LNCAP (cell line): ENCODE measurements at regions not wholly inside any gene's neighbourhood (a gene's known extent, or its start where the extent isn't known, plus 50 kb on each side); places are given as distances from the start of the nearest gene placed in this dataset.

Source experiments
- TF ChIP-seq, protein P1 (sequence below): fragments of 450-650 bp; IDR thresholded peaks from 2 replicates; pipeline ENCODE4 v1.5.1; 2017; ENCODE audit warnings: mild to moderate bottlenecking

DNA sequence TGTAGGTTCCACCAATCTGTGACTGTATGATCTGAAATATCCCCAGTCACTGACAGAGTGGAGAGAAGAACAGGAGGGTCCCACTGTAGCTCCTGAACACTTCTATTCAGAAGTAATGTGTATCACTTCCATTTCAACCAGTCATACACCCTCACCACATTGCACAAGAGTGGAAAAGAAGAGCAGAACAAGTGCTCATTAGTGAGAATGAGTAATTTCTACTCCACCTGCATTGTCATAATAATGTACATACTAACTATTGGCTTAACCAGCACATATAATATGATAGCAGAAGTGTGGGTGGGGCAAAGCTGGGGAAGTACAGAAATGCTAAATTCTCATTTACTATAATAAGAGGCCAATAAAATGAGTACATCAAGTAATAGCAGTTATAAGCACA, 342.7 kb downstream of the LMO7 start:
- TF ChIP-seq, protein P1, sequence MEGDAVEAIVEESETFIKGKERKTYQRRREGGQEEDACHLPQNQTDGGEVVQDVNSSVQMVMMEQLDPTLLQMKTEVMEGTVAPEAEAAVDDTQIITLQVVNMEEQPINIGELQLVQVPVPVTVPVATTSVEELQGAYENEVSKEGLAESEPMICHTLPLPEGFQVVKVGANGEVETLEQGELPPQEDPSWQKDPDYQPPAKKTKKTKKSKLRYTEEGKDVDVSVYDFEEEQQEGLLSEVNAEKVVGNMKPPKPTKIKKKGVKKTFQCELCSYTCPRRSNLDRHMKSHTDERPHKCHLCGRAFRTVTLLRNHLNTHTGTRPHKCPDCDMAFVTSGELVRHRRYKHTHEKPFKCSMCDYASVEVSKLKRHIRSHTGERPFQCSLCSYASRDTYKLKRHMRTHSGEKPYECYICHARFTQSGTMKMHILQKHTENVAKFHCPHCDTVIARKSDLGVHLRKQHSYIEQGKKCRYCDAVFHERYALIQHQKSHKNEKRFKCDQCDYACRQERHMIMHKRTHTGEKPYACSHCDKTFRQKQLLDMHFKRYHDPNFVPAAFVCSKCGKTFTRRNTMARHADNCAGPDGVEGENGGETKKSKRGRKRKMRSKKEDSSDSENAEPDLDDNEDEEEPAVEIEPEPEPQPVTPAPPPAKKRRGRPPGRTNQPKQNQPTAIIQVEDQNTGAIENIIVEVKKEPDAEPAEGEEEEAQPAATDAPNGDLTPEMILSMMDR: no peak

DNA sequence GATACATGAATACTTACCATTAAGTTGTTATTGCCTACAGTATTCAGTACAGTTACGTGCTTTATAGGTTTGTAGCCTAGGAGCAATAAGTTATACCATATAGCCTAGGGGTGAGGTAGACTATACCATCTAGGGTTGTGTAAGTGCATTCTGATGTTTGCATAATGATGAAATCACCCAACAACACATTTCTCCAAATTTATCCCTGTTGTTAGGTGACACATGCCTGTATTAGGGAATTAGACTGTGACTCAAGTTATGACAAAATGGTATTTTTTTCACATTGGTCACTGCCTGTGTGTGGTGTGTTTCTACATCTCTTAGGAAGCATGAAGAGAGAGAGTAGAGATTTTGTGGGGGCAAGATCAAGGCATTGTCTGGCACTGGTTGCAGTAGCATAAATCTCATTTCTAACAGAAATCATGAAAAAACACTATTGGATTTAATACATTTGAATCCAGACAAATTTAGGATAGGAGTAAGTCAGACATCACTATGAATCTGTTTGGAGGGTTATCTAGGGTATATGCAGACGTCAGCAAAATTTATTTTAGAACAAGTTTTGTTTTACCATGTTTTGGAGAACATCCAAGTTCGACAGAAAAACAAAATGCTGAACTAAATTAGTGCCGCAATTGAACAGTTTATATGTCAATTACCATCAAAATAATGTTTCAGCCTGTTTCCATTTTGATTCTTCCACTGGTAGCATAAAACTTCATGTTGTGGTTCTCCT, 332.1 kb downstream of the LMO7 start:
- TF ChIP-seq, protein P1: no peak

DNA sequence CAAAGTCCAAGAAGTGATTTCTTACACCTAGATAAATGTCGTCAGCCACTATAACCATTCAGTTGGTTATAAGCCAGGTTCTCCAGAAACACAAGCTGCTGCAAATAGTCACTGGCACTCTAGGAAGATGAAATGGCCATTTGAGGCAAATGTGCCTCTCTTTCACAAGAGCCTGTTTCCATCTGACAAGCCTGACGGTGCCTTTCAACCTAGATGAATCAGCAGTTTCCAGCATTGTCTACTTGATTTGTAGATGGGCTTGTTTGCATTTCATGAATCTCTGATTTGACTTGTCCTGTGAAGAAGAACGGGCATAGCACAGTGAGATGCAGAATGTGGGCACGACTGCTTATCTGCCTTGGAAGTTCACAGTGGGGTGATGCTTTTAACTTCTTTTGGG, 327.2 kb downstream of the LMO7 start:
- TF ChIP-seq, protein P1: no peak

DNA sequence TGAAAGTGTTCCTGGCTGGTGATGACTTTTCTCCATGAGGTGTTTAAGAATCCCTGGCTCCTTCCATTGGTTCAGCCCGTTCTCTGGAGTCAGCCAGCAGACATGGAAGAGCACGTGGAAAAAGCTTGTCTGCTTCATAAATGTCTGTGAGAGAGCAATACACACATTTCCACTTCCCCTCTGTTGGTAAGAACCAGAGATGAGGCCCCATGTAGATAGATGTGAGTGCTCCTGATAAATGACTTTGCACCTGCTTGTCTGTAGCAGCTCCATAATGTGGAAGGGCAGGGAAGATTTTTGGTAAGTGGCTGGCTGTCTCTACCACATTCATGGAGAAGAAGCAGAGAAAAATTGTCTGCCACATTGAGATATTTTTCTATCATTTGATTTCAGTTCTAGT, 325.8 kb downstream of the LMO7 start:
- TF ChIP-seq, protein P1: no peak

DNA sequence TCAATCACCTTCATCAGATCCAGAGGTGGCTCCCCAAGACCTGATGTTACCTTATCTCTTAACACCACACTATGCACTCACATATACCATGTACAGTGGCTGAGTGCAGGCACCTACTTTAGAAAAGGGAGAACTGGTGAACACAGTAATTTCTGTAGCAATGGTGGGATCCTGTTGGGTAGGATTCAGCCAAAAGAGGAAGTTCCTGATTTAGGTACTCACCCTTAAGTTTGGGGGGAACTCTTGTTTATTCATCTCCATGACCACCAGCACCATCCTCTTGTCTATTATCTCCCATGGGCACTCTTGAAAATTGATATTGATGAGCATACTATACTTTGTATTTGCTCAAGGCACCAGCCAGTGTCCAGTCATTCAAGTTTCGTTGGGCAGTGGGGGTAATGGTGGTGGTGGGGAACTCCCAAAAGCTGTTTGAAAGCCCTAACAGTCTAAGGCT, 324.4 kb downstream of the LMO7 start:
- TF ChIP-seq, protein P1: no peak

DNA sequence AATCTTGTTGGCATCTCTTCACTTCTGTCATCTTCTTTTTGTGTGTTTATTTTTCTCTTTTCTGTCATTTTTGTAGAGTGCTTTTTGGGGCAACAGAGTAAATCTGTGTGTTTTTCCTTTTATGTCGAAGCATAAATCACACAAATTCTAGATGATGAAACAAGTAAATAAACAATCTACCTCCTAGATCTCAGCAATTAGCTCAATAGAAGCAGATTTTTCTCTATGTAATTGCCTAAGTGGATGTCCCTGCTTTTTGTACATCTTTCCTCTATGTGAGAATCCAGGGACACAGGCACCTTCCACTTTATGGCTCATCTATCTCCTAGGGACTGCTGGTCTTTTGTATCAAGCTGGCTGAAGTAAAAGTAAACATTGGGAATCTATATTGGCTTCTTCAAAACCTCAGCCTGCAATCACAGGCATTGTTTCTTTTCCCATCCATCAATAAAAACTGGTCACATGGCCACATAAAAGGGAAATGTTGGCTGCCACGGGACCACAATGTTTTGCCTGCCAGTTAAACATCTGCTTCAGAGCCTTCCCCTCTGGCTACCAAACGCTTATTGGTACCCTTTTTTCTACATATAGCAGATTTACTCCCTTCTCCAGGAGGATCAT, 323.8 kb downstream of the LMO7 start:
- TF ChIP-seq, protein P1: no peak

DNA sequence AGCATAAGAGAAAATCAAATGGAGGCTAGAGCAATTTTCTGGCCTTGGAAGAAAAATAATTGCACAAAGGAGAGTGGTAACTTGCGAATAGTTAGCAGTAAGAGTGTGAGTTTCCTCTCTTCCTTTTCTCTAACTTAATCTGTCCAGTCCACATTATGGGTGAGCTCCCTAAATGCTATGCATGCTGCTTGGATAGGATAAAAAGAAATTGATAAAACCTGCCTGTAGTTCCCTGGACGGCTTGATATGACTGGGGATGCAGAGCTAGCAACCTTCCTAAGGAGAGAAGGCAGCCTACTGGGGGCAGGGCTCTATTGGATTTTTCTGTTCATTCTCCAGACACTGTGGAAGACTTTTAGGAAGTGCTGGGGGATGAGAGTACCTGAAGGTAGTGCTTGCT, 311.3 kb downstream of the LMO7 start:
- TF ChIP-seq, protein P1: no peak
